B cell (primary cell): ENCODE measurements at regions not wholly inside any gene's neighbourhood (a gene's known extent, or its start where the extent isn't known, plus 50 kb on each side); places are given as distances from the start of the nearest gene placed in this dataset.

Experiments
- ATAC-seq: fragments of 200-7000 bp; cut with Tn5 transposase; one replicate; pipeline ENCODE4 v1.10.0; 2021; ENCODE audit warnings: low read depth, mild to moderate bottlenecking, moderate number of reproducible peaks, moderate library complexity
- CTCF ChIA-PET: fragments of 350-600 bp; sonication (Branson Sonifier 250); formaldehyde crosslinking; loops from one replicate; lab custom pipeline; 2021; ENCODE audit warnings: antibody characterized with exemption, inconsistent platforms; lab: Charles Lee
- POLR2A ChIA-PET: fragments of 350-600 bp; sonication (Branson Sonifier 250); formaldehyde crosslinking; loops from one replicate; lab custom pipeline; 2021; ENCODE audit warnings: antibody characterized with exemption; lab: Charles Lee
- DNase-seq: peaks from one replicate; pipeline ENCODE4 v3.0.0; 2013
- H2AFZ ChIP-seq: 2 replicates; pipeline ENCODE4 v1.6.1; 2012; ENCODE audit warnings: mild to moderate bottlenecking, low read depth, low read length; ENCODE audit not compliant: insufficient read depth, poor library complexity, severe bottlenecking
- H3K27ac ChIP-seq, 2 donors: 1 replicate in 1 of 2; 2 replicates in 1 of 2; pipeline ENCODE4 v1.5.1; 2012 to 2013; ENCODE audit warnings: low read length in 2 of 2, mild to moderate bottlenecking in 2 of 2, moderate library complexity in 1 of 2
- H3K27me3 ChIP-seq, 4 experiments: fragments of 200-600 bp in 1 of 4; sonication (generic) in 1 of 4; replicated peaks in 1 of 4; 1 replicate in 2 of 4; 2 replicates in 2 of 4; pipeline versions ENCODE4 v1.6.1 to v1.7.0; 2013 to 2016; ENCODE audit warnings: low read length in 3 of 4, mild to moderate bottlenecking in 2 of 4, mixed read lengths in 1 of 4, moderate library complexity in 1 of 4; ENCODE audit not compliant: insufficient read depth in 4 of 4, control insufficient read depth in 3 of 4; ENCODE audit errors: control extremely low read depth in 1 of 4
- H3K36me3 ChIP-seq, 2 experiments: replicated peaks in 1 of 2; 1 replicate in 1 of 2; 2 replicates in 1 of 2; pipeline versions ENCODE4 v1.6.1 to v1.7.1; 2013; ENCODE audit warnings: low read length in 1 of 2; ENCODE audit not compliant: insufficient read depth in 2 of 2, control insufficient read depth in 1 of 2; ENCODE audit errors: control extremely low read depth in 1 of 2, extremely low read depth in 1 of 2
- H3K4me1 ChIP-seq, 2 donors: fragments of 200-600 bp in 1 of 2; sonication (generic) in 1 of 2; 1 replicate in 1 of 2; 2 replicates in 1 of 2; pipeline versions ENCODE4 v1.5.1 to v1.6.1; 2013 to 2017; ENCODE audit warnings: low read length in 2 of 2; ENCODE audit not compliant: control insufficient read depth in 2 of 2, insufficient read depth in 2 of 2
- H3K4me2 ChIP-seq: replicated peaks from 2 replicates; pipeline ENCODE3; 2012; ENCODE audit warnings: mild to moderate bottlenecking, low read depth, low read length; ENCODE audit not compliant: poor library complexity, severe bottlenecking
- H3K4me3 ChIP-seq, 5 experiments: fragments of 200-600 bp in 1 of 5; sonication (generic) in 1 of 5; 1 replicate in 3 of 5; 2 replicates in 2 of 5; pipeline versions ENCODE4 v1.5.1 to v1.7.0; 2011 to 2016; ENCODE audit warnings: low read length in 4 of 5, mild to moderate bottlenecking in 4 of 5, low read depth in 2 of 5, control low read depth in 1 of 5, moderate library complexity in 1 of 5; ENCODE audit not compliant: insufficient read depth in 1 of 5; ENCODE audit errors: control extremely low read depth in 1 of 5, extremely low read depth in 1 of 5
- H3K79me2 ChIP-seq: fragments of 200-600 bp; sonication (generic); one replicate; pipeline ENCODE4 v1.6.0; 2016; ENCODE audit warnings: low read length; ENCODE audit not compliant: control insufficient read depth, insufficient read depth
- H3K9ac ChIP-seq: fragments of 200-600 bp; sonication (generic); 2 replicates; pipeline ENCODE4 v1.6.1; 2017; ENCODE audit warnings: mild to moderate bottlenecking, low read length, moderate library complexity
- H3K9me3 ChIP-seq, 3 donors: one replicate each; pipeline versions ENCODE4 v1.6.1 to v1.7.1; 2013; ENCODE audit warnings: low read length in 2 of 3; ENCODE audit not compliant: control insufficient read depth in 2 of 3, insufficient read depth in 1 of 3; ENCODE audit errors: control extremely low read depth in 1 of 3
- H4K20me1 ChIP-seq: 2 replicates; pipeline ENCODE4 v1.6.0; 2012; ENCODE audit warnings: mild to moderate bottlenecking, low read length; ENCODE audit not compliant: insufficient read depth, control insufficient read depth, poor library complexity, severe bottlenecking
- H3K27ac Mint-ChIP-seq: one replicate; pipeline ENCODE4 v1.8.0; 2021; ENCODE audit warnings: mixed read lengths
- H3K27me3 Mint-ChIP-seq: one replicate; pipeline ENCODE4 v1.8.0; 2021; ENCODE audit warnings: mixed read lengths
- H3K4me1 Mint-ChIP-seq: one replicate; pipeline ENCODE4 v1.8.0; 2021; ENCODE audit warnings: mixed read lengths
- H3K4me3 Mint-ChIP-seq: one replicate; pipeline ENCODE4 v1.8.0; 2021; ENCODE audit warnings: mixed read lengths
- H3K9me3 Mint-ChIP-seq: one replicate; pipeline ENCODE4 v1.8.0; 2022; ENCODE audit warnings: mixed read lengths; ENCODE audit not compliant: insufficient read depth
- EZH2 ChIP-seq: IDR thresholded peaks from 2 replicates; pipeline ENCODE4 v1.6.1; 2012; ENCODE audit warnings: borderline replicate concordance, low read depth, mild to moderate bottlenecking, moderate library complexity, low read length; ENCODE audit not compliant: insufficient read depth, poor library complexity, severe bottlenecking
- WGBS: methylation state at CpG from one replicate; pipeline ENCODE4 v1.1.5; 2013; ENCODE audit warnings: missing lambda C conversion rate; ENCODE audit not compliant: insufficient coverage; 5-methylcytosine and 5-hydroxymethylcytosine counted together
- intact Hi-C: fragments of 100-400 bp; cut with micrococcal nuclease; formaldehyde crosslinking; loops from one replicate; pipeline ENCODE4 v1.10.0; 2022
- TF ChIP-seq, protein P1 (sequence below): fragments of 200-600 bp; IDR thresholded peaks from one replicate; pipeline ENCODE4 v1.8.0; 2022; ENCODE audit warnings: antibody characterized with exemption, mild to moderate bottlenecking

DNA sequence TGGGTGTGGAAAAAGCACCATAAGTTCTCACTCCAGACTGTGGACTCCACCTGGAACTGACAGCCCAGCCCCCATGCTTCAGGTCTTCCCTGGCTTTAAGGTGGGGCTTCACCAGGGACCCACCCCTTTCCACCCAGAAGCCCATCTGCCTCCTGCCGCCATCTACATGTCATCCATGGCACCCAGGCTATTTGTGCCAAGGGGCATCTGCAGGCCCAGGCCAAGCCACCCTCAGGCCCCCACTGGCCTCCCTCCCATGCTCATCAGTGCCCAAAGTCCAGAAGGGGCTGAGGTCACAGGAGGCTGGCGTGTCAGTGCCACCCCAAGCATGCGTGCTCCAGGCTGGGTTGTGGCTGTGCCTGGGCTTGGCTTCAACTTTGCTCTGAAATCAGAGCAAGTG lies 212.2 kb upstream of the DIO3 start:
- H3K4me2 ChIP-seq, result no peak overlapping the region
- POLR2A ChIA-PET, result no interaction called here
- peaks cover 4 to 25% (median 11%) of the 10 kb centered on the region in 3 donors for H3K9me3 ChIP-seq
- TF ChIP-seq, protein P1, sequence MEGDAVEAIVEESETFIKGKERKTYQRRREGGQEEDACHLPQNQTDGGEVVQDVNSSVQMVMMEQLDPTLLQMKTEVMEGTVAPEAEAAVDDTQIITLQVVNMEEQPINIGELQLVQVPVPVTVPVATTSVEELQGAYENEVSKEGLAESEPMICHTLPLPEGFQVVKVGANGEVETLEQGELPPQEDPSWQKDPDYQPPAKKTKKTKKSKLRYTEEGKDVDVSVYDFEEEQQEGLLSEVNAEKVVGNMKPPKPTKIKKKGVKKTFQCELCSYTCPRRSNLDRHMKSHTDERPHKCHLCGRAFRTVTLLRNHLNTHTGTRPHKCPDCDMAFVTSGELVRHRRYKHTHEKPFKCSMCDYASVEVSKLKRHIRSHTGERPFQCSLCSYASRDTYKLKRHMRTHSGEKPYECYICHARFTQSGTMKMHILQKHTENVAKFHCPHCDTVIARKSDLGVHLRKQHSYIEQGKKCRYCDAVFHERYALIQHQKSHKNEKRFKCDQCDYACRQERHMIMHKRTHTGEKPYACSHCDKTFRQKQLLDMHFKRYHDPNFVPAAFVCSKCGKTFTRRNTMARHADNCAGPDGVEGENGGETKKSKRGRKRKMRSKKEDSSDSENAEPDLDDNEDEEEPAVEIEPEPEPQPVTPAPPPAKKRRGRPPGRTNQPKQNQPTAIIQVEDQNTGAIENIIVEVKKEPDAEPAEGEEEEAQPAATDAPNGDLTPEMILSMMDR, result no peak
- TF ChIP-seq EZH2, result no peak
- H4K20me1 ChIP-seq, result no peaks in the 10 kb centered on the region
- H3K4me1 Mint-ChIP-seq, result no peaks in the 10 kb centered on the region
- H3K4me1 ChIP-seq, result no peaks in the 10 kb centered on the region
- WGBS, result 84% methylated on average over 2 of the region's 3 CpGs
- H2AFZ ChIP-seq, result no peak overlapping the region
- no peak overlapping the region for H3K4me3 ChIP-seq
- no peaks in the 10 kb centered on the region for H3K79me2 ChIP-seq
- peaks cover 8% of the 10 kb centered on the region for H3K9me3 Mint-ChIP-seq
- DNase-seq (no peak), ATAC-seq (no peak)
- CTCF ChIA-PET, result no interaction called here
- H3K27ac Mint-ChIP-seq, result no peak overlapping the region
- H3K4me3 Mint-ChIP-seq, result no peak overlapping the region
- intact Hi-C loops, result no loop called here
- H3K27me3 ChIP-seq, result no peaks in the 10 kb centered on the region
- peaks cover 4% of the 10 kb centered on the region for H3K27me3 Mint-ChIP-seq
- no peak overlapping the region for H3K9ac ChIP-seq
- no peaks in the 10 kb centered on the region for H3K36me3 ChIP-seq
- no peak overlapping the region for H3K27ac ChIP-seq

DNA sequence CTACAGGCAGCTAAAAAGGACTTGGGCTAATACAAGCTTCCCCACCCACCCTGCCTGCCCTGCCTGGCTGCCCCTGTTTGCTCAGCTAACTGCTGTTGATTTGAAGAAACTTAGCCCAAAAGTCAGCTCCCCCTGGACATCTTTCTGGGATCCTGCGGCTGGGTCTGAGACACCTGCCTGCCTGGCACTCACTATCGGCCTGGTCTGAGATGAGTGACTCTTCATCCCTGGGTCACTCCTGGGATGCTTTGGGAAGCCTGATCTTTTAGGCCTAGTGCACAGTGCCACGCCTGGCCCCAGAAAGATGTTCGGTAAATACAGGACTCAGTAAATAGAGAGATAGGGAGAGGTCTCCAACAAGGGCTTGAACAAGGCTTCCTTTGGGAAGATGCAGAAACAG lies 211.3 kb upstream of the DIO3 start:
- Histone ChIP-seq H4K20me1 (no peaks in the 10 kb centered on the region), H3K36me3 (no peaks in the 10 kb centered on the region), H3K9ac (no peak overlapping the region), H3K79me2 (no peaks in the 10 kb centered on the region), H3K4me3 (no peak overlapping the region), H3K27me3 (no peaks in the 10 kb centered on the region), H3K4me1 (no peaks in the 10 kb centered on the region), H3K4me2 (no peak overlapping the region), H2AFZ (no peak overlapping the region), H3K9me3 (peaks cover 4 to 29% (median 11%) of the 10 kb centered on the region in 3 donors), H3K27ac (no peak overlapping the region)
- intact Hi-C loops, result no loop called here
- ChIA-PET CTCF (no interaction called here), POLR2A (no interaction called here)
- Mint-ChIP-seq H3K4me3 (no peak overlapping the region), H3K27ac (no peak overlapping the region), H3K4me1 (no peaks in the 10 kb centered on the region), H3K27me3 (peaks cover 4% of the 10 kb centered on the region), H3K9me3 (peaks cover 10% of the 10 kb centered on the region)
- TF ChIP-seq, protein P1, result no peak
- TF ChIP-seq EZH2, result no peak
- 94% methylated on average over 4 of the region's 4 CpGs for WGBS
- ATAC-seq (no peak), DNase-seq (no peak)
